GM12873 (cell line): ENCODE measurements at regions not wholly inside any gene's neighbourhood (a gene's known extent, or its start where the extent isn't known, plus 50 kb on each side); places are given as distances from the start of the nearest gene placed in this dataset.

Source experiments
- CTCF ChIP-seq: IDR thresholded peaks from 2 replicates; pipeline ENCODE4 v1.5.1; 2012; ENCODE audit warnings: low read depth, mild to moderate bottlenecking, moderate library complexity, low read length, control low read depth; ENCODE audit not compliant: insufficient read depth; ENCODE audit errors: missing control alignments

GRCh38 chr9:13351778-13352386 is 72.4 kb upstream of the MPDZ start:
- TF ChIP-seq CTCF: peak; percentile 41

- TF ChIP-seq CTCF: no peak
Measured at GRCh38 chr9:13332571-13332970, 53.1 kb upstream of the MPDZ start.

- no peak for TF ChIP-seq CTCF
Measured at GRCh38 chr9:13331320-13331719, 51.8 kb upstream of the MPDZ start.

GRCh38 chr9:13330396-13331004 is 51.0 kb upstream of the MPDZ start:
- TF ChIP-seq CTCF: no peak
